ENCODE measurements at regions not wholly inside any gene's neighbourhood (a gene's known extent, or its start where the extent isn't known, plus 50 kb on each side); places are given as distances from the start of the nearest gene placed in this dataset.

DNA sequence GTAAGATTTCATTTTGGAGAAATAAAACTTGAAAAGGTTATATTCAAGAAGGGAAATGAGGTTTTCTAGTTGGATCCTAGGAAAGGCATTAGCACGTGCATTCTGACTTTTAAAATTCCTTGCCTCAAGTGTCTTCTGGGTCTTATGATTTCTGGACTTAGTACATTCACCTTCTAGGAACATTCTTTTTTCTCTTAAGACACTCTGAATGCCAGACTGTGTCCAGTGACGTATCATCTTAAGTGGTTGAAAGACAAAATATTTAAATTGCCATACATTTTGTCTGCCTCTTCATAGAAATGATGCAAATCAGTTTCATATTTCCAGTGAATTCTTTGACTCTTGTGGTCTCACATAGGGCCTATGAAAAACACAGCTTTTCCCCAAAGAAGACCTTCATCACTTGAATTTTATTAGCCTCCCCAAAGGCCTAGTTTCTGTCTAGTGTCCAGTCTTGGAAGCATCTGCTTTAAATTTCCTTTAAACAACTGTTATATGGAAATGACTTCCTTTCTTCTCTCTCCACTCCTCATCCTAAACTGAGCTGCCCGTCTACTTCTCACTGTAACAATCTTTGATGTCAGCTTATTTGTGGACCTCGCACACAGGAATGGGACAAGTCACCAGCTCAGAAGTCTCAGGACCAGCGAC lies 187.2 kb downstream of the HLX start:
- POLR2A ChIA-PET, result no interaction called here
- DNase-seq (ENCODE audit: extremely low spot score), result no peak
- TF ChIP-seq SP1 (IDR thresholded peaks at IDR 0.05) (no peak), FOXK2 (IDR thresholded peaks at IDR 0.05) (no peak), LEF1 (IDR thresholded peaks at IDR 0.05; ENCODE audit: borderline replicate concordance) (no peak), NFRKB (IDR thresholded peaks at IDR 0.05) (no peak), ZNF384 (IDR thresholded peaks at IDR 0.05) (no peak), TARDBP (IDR thresholded peaks at IDR 0.05) (no peak), FOXM1 (IDR thresholded peaks at IDR 0.05; ENCODE audit: borderline replicate concordance) (no peak), HDGF (IDR thresholded peaks at IDR 0.05; ENCODE audit: borderline replicate concordance) (no peak), CTBP1 (IDR thresholded peaks at IDR 0.05; ENCODE audit: borderline replicate concordance) (no peak), FOXA1 (IDR thresholded peaks at IDR 0.05) (no peak), ARNT (IDR thresholded peaks at IDR 0.05) (no peak), SUZ12 (IDR thresholded peaks at IDR 0.05) (no peak), L3MBTL2 (conservative IDR thresholded peaks at IDR 0.05) (no peak), BHLHE40 (IDR thresholded peaks at IDR 0.05; ENCODE audit: borderline replicate concordance) (no peak), ELF4 (IDR thresholded peaks at IDR 0.05) (no peak)
- TF ChIP-seq, protein P1, sequence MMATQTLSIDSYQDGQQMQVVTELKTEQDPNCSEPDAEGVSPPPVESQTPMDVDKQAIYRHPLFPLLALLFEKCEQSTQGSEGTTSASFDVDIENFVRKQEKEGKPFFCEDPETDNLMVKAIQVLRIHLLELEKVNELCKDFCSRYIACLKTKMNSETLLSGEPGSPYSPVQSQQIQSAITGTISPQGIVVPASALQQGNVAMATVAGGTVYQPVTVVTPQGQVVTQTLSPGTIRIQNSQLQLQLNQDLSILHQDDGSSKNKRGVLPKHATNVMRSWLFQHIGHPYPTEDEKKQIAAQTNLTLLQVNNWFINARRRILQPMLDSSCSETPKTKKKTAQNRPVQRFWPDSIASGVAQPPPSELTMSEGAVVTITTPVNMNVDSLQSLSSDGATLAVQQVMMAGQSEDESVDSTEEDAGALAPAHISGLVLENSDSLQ (IDR thresholded peaks at IDR 0.05), result no peak
- CTCF ChIA-PET, result no interaction called here

DNA sequence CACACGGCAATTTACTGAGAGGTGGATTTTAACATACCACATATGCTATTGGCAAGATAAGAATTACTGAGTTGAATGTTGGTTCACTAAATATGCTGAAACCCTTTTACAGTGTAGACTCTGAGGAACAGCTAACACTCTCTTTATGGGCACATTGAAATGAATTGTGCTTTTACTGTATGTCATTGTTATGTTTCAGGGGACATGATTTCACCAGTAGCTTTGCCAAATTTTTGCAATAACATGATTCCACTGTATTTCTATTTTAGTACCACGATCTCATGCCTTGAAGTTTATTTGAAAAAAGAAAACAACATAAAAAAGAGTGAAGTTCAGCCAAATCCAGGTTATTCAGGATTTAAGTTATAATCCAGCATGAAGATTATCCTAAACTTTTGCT lies 188.5 kb downstream of the HLX start:
- CTCF ChIA-PET, result no interaction called here
- POLR2A ChIA-PET, result no interaction called here
- DNase-seq (ENCODE audit: extremely low spot score), result no peak

DNA sequence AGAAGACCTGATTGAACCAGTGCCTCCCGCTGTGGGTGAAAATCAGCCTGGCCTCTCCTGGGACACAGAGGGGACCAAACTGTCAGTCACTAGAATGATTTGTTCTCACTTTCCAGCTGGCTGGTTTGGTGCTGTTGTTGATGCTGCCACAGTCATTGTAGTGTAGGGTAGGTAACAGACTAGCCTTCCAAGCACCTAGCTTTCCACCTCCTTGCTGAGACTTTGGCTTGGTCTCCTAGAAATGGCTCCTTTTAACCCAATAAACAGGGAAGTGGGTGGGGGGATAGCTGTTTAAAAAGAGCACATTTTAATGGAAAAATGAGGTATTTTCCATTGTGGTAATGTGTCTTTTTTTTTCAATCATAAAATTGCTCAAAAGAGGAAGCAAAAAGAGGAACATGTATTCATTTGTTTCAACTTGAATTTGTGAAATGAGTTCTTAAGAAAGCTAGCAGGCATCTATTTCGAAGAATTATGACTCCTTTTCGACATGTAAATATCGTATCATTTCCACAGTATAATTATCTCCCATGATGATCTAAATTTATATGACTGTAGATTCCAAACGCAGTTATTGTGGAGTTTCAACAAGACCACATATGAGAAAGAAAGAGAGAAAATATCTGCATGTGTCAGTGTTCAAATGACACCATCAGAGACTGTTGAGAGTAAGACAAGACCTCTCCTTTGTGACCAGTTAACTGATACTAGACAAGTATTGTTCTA lies 190.1 kb downstream of the HLX start:
- DNase-seq (ENCODE audit: extremely low spot score), result no peak
- POLR2A ChIA-PET, result no interaction called here
- TF ChIP-seq SUZ12 (IDR thresholded peaks at IDR 0.05) (no peak), CTBP1 (IDR thresholded peaks at IDR 0.05; ENCODE audit: borderline replicate concordance) (no peak), NFRKB (IDR thresholded peaks at IDR 0.05) (no peak), FOXA1 (IDR thresholded peaks at IDR 0.05) (no peak), ELF4 (IDR thresholded peaks at IDR 0.05) (no peak), HDGF (IDR thresholded peaks at IDR 0.05; ENCODE audit: borderline replicate concordance) (no peak), FOXM1 (IDR thresholded peaks at IDR 0.05; ENCODE audit: borderline replicate concordance) (no peak), LEF1 (IDR thresholded peaks at IDR 0.05; ENCODE audit: borderline replicate concordance) (no peak), ARNT (IDR thresholded peaks at IDR 0.05) (no peak), TARDBP (IDR thresholded peaks at IDR 0.05) (no peak), L3MBTL2 (conservative IDR thresholded peaks at IDR 0.05) (no peak), ZNF384 (IDR thresholded peaks at IDR 0.05) (no peak), SP1 (IDR thresholded peaks at IDR 0.05) (no peak), BHLHE40 (IDR thresholded peaks at IDR 0.05; ENCODE audit: borderline replicate concordance) (no peak), FOXK2 (IDR thresholded peaks at IDR 0.05) (no peak)
- TF ChIP-seq, protein P1 (IDR thresholded peaks at IDR 0.05), result no peak
- CTCF ChIA-PET, result interaction anchor here (0.6 kb wide), 1 partner anchor 76 kb away, joined by 6 read pairs; no protein-coding TSS in a partner anchor

More for the DNA sequence above, 188.5 kb downstream of the HLX start:
- TF ChIP-seq SUZ12 (IDR thresholded peaks at IDR 0.05) (no peak), FOXA1 (IDR thresholded peaks at IDR 0.05) (no peak), TARDBP (IDR thresholded peaks at IDR 0.05) (no peak), ELF4 (IDR thresholded peaks at IDR 0.05) (no peak)

DNA sequence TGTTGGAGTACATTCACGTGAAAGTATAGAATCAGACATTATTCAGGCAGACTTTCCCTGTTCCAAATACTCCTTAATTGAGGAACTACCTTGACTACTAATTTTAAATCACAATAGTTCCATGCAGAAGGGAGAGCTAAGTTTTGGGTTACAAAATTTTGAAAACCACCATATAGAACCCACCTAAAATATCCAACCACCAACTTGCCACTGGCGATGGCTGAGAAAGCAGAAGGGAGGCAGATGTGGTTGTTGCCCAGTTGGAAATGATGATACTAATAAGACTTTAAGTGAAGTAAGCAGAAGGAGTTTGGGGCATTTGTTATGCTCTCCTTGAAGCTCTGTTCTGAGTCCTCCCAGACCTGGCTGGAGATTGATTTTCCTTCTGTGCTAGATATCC lies 190.7 kb downstream of the HLX start:
- CTCF ChIA-PET, result no interaction called here
- DNase-seq (ENCODE audit: extremely low spot score), result no peak
- POLR2A ChIA-PET, result no interaction called here
- no peak for TF ChIP-seq NFRKB (IDR thresholded peaks at IDR 0.05)
- TF ChIP-seq BHLHE40 (IDR thresholded peaks at IDR 0.05; ENCODE audit: borderline replicate concordance), result no peak
- TF ChIP-seq ELF4 (IDR thresholded peaks at IDR 0.05), result no peak
- TF ChIP-seq ARNT (IDR thresholded peaks at IDR 0.05), result no peak
- TF ChIP-seq SUZ12 (IDR thresholded peaks at IDR 0.05), result no peak
- TF ChIP-seq LEF1 (IDR thresholded peaks at IDR 0.05; ENCODE audit: borderline replicate concordance), result no peak
- TF ChIP-seq CTBP1 (IDR thresholded peaks at IDR 0.05; ENCODE audit: borderline replicate concordance), result no peak
- TF ChIP-seq, protein P1 (IDR thresholded peaks at IDR 0.05), result no peak
- TF ChIP-seq L3MBTL2 (conservative IDR thresholded peaks at IDR 0.05), result no peak
- no peak for TF ChIP-seq FOXM1 (IDR thresholded peaks at IDR 0.05; ENCODE audit: borderline replicate concordance)
- no peak for TF ChIP-seq FOXK2 (IDR thresholded peaks at IDR 0.05)

DNA sequence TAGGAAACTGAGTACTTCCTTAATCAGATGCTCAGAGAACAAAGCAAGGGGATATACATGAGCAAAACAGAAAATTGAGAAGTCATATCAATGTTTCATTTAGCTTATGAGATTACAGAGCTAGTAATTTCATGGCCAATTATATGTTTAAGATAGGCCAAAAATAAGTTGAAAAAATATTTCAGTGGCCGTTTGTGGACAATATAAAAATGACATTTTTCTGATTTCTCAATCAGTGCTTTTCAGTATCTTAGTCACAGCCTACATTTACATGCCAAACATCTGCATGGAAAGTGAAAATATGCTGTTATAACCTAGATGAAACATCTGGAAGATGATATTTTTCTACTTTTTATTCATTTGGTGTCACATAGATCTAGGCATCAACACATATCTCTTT lies 192.5 kb downstream of the HLX start:
- no peak for TF ChIP-seq SUZ12 (IDR thresholded peaks at IDR 0.05)
- ChIA-PET POLR2A (no interaction called here), CTCF (no interaction called here)
- no peak for DNase-seq (ENCODE audit: extremely low spot score)

DNA sequence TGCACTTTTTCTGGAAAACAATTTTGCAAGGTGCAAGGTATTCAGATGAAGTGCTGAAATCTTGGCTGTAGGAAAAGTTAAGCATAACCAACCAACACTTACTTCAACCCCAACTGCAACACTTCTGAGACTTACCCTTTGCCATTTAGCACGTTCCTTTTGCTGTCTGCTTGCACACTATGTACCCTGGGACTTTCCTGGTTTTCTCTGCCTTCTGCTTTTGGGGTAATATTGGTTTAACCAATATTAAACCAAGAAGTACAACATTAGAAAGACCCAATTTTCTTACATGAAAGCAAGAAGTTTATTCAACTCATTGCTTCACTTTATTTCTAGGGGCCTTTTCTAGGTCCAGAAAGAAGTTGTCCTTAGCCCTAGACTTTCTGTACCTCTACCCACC lies 193.0 kb downstream of the HLX start:
- TF ChIP-seq L3MBTL2 (conservative IDR thresholded peaks at IDR 0.05) (no peak), NFRKB (IDR thresholded peaks at IDR 0.05) (no peak), FOXK2 (IDR thresholded peaks at IDR 0.05) (no peak), ELF4 (IDR thresholded peaks at IDR 0.05) (no peak)
- TF ChIP-seq, protein P1 (IDR thresholded peaks at IDR 0.05), result no peak
- POLR2A ChIA-PET, result no interaction called here
- CTCF ChIA-PET, result no interaction called here
- DNase-seq (ENCODE audit: extremely low spot score), result no peak

Data from HEK293T (cell line).